Stimulated activated CD8-positive, alpha-beta memory T cell treated with anti-CD3 and anti-CD28 coated beads, Interleukin-2, amount 100 ng/mL, for 1 hour (primary cell): ENCODE measurements at regions not wholly inside any gene's neighbourhood (a gene's known extent, or its start where the extent isn't known, plus 50 kb on each side); places are given as distances from the start of the nearest gene placed in this dataset.
"Not testable (repeated sequence)": the region's sequence is repeated elsewhere in the genome, so short reads cannot be mapped to it uniquely, and the experiment has no call there.

Source experiments
- DNase-seq, 2 donors: peaks; one replicate each; pipeline ENCODE4 v3.0.0-alpha.2; 2020; ENCODE audit warnings: low read depth in 2 of 2

DNA sequence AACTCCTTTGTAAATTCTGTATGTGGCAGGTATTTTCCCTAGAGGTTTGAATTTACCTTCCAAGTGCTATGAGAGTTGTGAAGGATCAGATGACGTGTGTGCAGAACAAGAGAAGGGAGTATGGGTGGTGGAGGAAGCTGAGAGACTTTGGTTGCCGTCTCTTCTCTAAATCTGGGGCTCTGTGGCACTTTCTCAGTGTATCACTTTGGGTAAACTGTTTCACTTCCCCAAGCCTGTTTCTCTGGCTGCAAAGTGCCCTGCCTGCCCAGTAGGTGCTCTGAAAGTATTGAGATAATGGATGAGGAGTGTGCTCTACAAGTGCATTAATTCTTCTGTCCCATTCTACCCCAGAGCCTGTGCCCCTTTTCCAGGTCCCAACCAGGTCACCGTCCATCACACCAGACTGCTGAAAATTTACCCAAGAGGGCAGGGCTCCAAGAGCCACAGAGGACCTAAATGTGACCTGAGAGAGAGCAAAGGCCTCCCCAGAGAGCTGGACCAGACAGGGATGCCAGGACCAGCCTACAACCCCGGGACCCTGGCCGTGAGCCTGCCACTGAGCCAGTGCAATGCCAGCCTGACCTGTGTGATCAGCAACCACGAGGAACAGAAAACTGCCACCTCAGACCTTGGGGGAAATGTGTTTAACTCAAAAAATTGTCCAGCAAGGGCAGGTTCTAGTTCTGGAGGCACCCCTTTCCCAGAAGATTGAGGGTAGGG lies 131.6 kb upstream of the ETV3 start:
- DNase-seq, result no peak

- no peak for DNase-seq
These were observed 124.7 kb upstream of the ETV3 start for GRCh38 chr1:157262891-157263290.

DNA sequence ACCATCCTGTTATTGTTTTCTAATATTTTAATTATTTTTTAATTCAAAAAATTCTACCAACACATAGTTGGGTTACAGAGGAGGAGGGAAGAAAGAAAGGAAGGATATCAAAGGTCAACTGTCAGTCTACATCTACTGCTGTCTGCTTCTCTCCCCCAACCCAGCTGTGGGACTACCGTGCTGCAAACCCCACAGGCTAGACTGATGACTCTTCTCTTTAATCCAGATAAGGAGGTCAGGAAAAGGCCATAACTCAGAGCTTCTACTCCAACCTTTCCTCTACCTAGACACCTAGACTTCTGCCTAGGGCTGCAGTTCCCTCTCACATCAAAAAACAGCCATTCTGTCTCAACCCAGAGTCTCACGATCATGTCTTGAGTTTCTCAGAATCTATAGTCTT lies 124.2 kb upstream of the ETV3 start:
- no peak for DNase-seq

- DNase-seq, result not testable (repeated sequence)
These were observed 117.7 kb upstream of the ETV3 start for GRCh38 chr1:157255891-157256290.

- not testable (repeated sequence) for DNase-seq
These were observed 116.0 kb upstream of the ETV3 start for GRCh38 chr1:157254183-157254582.

DNA sequence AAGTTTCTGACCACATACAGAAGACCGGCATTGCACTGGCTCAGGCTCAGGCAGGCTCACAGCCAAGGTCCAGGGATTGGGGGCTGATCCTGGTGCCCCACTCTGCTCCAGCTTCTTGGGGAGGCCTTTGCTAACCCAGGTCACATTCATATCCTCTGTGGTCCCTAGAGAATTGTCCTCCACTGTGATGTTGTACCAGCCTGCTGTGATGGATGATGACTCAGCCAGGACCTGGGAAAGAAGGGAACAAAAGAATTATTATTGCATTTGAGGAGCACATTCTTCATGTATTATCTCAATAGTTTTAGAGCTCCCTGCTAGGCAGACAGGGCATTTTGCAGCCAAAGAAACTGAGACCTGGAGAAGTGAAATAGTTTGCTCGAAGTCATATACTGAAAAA lies 114.3 kb upstream of the ETV3 start:
- DNase-seq, result no peak

DNA sequence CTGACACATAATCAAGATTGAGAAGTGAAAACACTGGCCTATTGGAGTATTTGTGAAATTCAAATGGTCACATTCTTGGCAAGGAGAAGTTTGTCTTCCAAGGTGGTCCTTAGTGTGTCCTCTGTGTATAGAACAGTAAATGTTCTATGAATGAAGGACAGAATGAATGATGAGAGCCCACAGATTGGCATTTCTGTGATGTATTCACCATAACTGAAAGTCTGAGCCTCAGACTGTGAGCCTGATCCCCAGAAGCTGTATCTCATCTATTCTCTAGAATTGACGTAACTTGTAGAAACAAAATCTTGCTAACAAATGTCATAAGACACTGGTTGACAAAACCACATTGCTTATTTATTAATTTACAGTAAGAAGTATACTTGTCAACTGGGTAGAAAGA lies 111.5 kb upstream of the ETV3 start:
- no peak for DNase-seq

DNA sequence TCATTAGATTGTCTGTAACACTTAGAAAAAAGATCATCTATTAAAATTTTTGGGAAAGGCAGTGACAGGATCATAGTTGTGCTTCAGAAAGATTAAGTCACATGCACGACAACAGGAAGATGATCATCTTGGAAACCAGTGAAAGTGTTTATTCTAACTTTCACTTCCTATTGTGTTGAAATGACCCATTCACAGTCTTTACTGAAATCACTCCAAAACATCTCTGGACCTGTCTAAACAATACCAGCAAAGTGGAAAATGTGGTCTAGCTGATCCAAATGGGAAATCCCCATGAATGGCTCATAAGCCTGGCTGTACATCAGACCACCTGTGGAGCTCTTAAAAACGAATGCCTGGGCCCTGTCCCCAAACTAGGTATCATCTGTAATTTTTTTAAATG lies 111.1 kb upstream of the ETV3 start:
- no peak for DNase-seq

- DNase-seq, result not testable (repeated sequence)
These were observed 109.5 kb upstream of the ETV3 start for GRCh38 chr1:157247764-157248049.

- DNase-seq, result no peak
These were observed 109.0 kb upstream of the ETV3 start for GRCh38 chr1:157247005-157247763.

- DNase-seq, result no peak
These were observed 107.6 kb upstream of the ETV3 start for GRCh38 chr1:157245823-157246222.

DNA sequence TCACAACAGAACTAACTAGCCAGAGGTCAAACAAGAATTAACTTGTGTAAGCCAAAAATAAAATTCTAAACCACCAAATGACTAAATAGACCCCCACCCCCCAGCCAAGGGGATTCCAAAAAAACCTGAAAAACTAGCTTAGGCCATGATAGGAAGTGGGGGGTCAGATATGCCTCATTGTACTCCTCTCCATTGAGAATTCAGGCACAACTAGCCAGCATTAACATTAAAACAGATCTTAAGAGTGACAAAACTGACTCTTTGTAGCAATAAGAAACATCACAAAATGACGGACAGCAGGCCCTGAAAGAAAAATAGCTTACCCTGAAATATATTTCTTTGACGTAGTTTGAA lies 103.0 kb upstream of the ETV3 start:
- no peak for DNase-seq

- DNase-seq, result no peak
These were observed 102.4 kb upstream of the ETV3 start for GRCh38 chr1:157240495-157241184.

DNA sequence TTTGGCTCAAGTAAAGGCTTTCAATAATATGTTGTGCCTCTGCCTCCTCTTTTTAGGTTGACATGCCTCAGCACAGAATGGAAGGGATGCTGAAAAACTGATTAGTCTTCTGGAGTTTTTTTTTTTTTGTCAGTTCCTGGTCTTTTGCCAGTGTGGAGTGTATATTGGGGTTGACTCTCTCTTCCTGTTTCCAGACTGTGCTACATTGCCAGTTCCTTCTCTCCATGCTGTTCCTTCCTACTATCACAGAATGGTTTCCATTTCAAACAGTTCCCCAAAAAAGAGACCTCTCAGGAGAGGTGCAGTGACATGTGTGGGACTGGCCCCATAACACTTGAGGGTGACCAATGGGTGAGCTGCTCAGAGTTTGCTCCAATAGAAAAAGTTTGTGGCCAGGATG lies 101.7 kb upstream of the ETV3 start:
- no peak for DNase-seq

GRCh38 chr1:157238585-157238984 lies 100.4 kb upstream of the ETV3 start:
- no peak for DNase-seq

DNA sequence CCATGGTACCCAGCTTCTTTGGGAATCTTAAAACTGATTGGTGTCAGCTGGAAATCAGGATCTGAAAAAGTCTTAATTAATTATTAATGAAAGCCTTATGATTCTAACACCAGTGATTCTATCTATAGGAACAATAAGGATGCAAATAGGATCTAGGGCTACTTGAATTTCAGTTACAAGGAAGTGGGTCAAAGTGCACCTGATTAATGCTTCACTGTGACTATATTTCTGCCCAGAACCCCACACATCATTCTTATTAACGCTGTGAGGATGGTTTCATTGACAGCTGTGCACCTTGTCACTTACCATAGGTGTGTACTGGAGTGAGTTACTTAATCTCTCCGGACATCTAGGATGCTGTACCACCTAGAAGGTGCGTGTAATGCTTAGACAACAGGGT lies 99.8 kb upstream of the ETV3 start:
- no peak for DNase-seq

- no peak for DNase-seq
These were observed 99.3 kb upstream of the ETV3 start for GRCh38 chr1:157237522-157237921.

DNA sequence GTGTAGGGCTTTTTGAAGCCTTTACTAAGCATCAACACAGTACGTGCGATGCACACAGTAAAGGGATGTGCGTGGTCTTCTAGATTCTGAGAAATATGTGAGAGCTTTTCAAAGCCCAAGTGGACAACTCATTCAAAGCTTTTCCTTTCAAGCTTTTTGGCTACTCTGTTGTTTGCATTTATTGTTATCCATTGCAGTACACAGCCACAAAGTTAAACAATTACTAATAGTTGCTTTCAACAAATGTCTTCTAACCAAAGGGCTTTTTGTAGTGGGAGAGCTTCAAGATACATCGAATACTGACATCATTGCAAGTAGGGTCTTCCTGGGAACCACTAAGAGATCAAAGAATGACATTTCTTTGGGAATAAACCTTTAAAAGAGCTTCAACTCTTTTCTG lies 97.9 kb upstream of the ETV3 start:
- no peak for DNase-seq

DNA sequence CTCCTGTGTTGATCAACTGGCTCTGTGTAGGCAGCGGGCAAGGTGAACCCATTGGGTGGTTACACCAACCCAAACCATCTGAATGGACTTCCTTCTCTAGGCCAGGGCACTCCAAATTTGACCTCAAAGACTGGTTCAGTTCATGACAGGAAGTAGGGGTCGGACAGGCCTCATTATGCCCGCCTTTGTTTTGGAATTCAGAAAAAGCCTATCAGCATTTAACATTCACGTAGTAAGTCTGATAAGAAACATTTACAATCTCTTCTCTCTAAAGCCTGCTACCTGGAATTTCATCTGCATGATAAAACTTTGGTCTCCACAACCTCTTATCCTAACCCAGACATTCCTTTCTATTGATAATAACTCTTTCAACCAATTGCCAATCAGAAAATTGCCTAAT lies 97.1 kb upstream of the ETV3 start:
- no peak for DNase-seq

GRCh38 chr1:157234705-157235273 lies 96.6 kb upstream of the ETV3 start:
- DNase-seq, result no peak

DNA sequence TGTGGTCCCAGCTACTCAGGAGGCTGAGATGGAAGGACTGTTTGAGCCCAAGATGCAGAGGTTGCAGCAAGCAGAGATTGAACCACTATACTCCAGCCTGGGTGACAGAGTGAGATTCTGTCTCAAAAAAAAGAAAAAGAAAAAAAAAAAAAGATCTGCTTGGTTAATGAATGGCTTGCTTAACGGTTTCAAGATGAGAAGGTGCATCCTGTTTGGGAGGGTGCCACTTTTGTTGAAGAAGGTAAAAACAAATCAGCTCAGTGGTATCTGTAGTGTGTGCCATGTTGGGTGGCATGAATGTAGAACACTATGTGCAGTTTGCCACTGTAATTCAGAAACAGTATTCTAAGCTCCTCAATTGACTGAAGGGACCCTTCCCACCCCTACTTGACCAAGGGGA lies 94.9 kb upstream of the ETV3 start:
- no peak for DNase-seq

GRCh38 chr1:157231846-157232525 lies 93.8 kb upstream of the ETV3 start:
- no peak for DNase-seq
